Renal cortex interstitium (tissue), 11 donors: ENCODE measurements at regions not wholly inside any gene's neighbourhood (a gene's known extent, or its start where the extent isn't known, plus 50 kb on each side); places are given as distances from the start of the nearest gene placed in this dataset.

Experiments used
- DNase-seq, 11 donors: peaks; one replicate each; pipeline ENCODE4 v3.0.0-alpha.2; 2013; ENCODE audit warnings: low read depth in 9 of 11, low spot score in 4 of 11; ENCODE audit errors: extremely low read depth in 1 of 11

DNA sequence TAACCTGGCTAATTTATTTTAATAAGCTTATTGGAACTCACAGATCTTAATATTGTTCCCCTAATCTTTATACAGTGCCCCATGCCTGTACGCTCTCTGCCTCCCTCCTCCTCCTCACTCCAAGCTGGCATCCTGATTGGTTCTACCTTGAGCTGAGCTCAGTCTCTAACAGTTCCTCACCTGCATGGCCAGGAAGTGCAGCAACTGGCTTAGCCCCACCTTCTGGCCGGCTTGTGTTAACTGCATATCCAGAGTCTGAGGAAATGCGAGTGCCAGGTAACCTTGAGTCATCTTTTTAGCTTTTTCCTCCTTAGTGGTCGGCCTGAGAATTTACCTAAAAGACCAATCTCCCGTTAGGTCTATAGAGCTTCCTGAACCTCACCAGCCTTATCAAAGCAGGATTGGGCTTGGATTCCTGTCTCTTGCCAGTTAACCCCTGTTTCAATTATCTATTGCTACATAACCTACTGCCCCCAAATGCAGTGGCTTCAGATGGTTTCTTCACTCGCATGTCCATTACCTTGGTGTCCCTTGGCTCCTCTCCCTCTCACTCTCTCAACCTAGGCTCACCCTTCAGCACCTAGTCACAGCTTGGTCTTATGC is 89.5 kb upstream of the STK39 start:
- DNase-seq, result no peak

DNA sequence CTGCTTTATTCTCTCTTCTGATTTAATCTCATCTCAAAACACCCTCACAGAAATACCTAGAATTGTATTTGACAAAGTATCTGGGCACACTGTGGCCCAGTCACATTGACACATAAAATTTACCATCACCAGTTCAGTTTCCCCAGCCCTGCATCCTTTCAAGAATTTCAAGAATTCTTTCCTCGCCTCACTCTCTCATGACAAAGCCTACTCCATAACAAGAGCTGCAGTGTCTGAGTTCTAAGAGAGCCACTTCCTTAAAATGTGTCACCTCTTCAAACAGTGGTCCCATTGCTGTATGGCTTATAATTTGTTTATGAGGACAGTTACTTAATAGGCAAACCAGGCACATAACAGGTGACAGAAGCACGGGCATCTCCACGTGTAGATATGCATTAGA is 90.9 kb upstream of the STK39 start:
- no peak for DNase-seq

DNA sequence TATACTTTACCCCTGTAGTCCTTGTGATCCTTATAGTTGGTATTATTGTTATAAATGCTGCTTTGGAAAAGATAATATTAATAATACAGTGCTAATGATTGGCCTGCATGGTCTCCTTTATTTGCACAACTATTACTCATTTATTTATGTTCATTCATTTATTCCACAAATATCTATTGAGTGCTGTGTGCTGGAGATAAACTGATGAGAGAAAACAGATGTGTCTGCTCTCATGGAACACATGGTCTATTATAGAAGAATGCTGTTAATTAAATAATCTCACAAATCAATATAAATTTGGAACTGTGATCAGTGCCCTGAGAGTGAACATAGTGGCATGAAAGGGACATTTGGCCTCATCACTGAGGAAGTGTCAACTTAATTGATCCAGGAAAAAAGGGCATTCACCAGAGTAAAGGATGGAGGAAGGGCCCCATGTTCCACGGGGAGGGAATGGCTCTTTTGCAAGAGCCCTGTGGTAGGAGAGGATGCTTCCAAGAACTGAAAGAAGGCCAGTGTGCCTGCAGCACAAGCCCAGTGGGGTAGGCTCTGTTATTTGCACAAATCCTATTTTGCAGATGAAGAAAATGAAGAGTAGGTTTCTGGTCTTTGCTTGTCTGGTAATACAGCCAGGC is 91.5 kb upstream of the STK39 start:
- DNase-seq, result no peak

GRCh38 chr2:168340931-168341330 is 93.5 kb upstream of the STK39 start:
- DNase-seq, result no peak

DNA sequence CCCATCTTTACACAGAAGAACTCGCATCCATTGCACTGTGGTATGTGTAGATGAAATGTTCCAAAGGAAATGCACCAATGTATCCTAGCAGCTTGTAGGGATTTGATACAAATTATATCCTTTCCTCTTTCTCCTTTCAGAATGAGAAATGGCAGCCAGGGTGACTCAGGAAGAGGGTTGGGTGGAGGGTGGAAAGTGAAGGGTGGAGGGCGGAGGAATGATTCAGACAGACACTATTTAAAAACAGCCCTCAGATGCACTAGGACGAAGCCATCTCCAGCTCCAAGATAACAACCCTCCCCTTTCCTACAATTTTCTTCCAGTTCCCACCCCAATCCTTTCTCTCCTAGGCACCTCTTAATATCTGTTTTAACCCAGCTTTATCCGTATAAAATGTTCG is 96.2 kb upstream of the STK39 start:
- no peak for DNase-seq

- no peak for DNase-seq
Measured at GRCh38 chr2:168344706-168345105, 97.3 kb upstream of the STK39 start.

GRCh38 chr2:168345601-168346000 is 98.2 kb upstream of the STK39 start:
- no peak for DNase-seq

DNA sequence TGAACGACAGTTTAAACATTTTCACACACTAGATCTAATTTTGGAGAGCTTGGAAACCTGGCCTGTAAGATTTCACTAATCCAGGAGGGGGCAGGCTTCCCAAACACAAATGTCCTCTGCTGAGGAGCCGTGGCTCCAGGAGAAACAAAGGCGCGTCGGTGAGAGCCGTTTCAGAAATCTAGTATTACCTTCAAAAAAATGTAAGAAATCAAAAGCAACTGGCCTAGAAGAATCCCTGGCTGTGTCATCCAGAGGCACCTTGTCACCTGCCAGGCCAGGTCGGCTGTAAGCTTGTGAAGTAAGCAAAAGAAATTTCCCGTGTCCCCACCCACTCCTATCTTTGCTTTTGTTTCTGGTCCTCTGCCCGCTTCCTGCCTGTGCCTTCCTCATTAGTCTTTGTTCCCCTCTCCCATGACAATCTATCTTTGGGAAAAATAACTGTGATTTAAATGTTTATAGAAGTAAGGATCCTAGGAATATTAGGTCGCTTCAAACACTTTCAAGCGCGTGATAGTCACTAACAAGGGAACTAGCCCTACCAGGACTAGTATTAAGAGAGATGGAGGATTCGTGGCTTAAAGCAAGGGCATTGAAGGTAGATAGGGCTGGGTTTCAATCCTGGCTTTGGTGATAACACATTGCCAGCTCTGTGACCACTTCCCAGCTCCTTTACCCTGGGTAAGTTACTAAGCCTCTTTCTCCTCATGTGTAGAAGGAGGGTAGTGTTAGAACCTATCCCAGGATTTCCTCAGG is 99.5 kb upstream of the STK39 start:
- DNase-seq, result peak in 10 of 11 donors; percentile 52 to 77 (median 66)

GRCh38 chr2:168348076-168348475 is 100.7 kb upstream of the STK39 start:
- peak in 1 of 11 donors; percentile 16 for DNase-seq

DNA sequence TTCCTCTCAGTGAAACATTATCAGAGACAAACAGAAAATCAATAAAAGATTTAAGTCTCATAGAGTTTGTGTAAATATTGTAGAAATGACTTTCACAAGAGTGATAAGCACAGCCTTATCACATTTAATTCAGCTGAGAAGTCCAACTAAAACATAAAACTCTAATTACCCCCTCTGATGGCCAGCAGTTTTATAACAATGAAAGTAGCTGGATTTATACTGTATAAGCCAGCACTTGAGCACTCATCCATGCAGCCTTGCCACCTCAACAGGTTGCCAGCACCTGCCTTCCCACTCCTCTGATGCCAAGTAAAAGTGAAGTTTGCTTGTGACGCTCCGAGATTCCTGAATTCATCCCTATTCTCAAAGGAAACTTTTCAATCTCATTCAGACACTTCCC is 103.0 kb upstream of the STK39 start:
- DNase-seq, result peak in 3 of 11 donors; percentile 10 to 19 (median 17)

GRCh38 chr2:168353251-168353650 is 102.8 kb upstream of the CERS6 start:
- no peak for DNase-seq

DNA sequence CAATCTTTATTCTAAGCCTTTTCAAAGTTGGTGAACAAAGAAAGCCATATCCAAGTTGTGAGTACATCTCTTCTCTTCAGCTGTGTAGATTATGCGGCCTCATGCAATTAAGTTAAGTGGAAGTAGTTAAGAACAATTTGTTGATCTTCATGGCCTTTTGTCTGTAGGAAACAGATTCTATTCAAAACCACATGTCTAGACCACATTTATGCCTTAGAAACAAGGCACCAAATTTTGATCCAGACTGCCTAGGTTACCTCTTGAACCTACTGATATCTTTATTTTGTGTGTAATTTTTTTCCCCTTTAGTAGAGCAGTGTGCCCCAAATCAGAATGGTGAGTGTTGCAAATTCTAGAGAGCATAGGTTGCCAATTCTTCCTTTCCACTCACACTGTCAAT is 101.6 kb upstream of the CERS6 start:
- DNase-seq, result no peak

DNA sequence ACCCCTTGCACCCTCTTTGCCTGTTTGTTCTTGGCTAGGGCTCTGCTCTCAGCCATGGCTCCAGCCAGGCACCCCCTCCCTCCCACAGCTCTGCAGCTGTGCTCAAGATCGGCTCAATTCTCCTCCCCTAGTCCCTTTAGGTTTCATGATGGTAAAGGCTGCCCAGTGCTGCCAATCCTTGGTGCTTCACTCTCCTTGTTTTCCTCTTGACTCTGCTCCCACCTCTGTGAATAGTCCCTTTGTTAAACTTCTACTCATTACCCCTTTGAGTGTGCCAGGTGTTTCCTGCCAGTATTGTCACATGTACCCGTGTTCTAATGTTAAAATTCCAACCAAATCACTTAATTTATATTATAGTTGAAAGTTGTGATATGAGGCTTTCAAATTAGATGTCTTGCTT is 101.0 kb upstream of the CERS6 start:
- DNase-seq, result no peak

- no peak for DNase-seq
Measured at GRCh38 chr2:168355779-168356476, 100.1 kb upstream of the CERS6 start.

DNA sequence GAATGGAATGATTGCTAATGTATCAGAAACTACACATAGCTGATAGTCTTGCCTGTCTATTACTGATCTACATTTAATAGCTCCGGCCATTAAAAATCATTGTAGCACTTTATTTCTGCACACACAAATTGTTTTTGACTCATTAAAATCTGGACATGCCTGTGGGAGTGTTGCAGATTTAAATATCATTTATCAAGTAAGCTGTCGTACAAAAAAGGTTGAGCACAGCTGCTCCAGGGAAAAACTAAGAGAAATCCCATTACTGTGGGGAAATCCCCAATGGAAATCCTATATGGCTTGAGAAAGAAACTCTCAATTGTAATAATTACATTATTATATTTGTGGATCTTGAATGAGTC is 99.6 kb upstream of the CERS6 start:
- DNase-seq, result no peak

DNA sequence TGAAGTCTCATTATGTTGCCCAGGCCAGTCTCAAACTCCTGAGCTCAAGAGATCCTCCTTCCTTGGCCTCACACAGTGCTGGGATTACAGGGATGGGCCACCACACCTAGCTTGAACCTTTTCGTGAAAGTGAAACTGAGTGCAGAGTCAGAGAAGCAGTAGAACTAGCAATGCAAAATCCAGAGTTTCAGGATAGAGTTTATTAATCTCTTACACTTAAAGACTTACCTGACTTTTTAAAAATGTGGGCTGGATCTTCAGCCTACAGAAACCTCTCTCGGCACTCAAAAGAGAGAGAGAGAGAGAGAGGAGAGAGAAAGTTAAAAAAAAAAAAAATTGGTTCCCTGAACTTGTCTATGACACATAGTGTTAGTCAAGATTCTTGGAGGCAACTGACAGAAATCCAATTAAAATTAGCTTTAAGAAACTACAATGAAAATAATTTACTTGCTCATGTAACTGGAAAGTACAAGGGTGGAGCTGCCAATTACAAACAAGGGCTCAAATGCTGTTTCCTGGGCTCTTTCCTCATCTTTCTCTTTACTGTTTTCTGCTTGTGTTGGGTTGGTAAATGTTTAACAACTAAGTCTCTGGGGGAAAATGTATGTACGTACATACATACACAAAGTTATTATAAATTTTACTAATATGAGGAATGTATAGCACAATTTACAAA is 98.1 kb upstream of the CERS6 start:
- DNase-seq, result no peak

- DNase-seq, result no peak
Measured at GRCh38 chr2:168359082-168359481, 97.0 kb upstream of the CERS6 start.

DNA sequence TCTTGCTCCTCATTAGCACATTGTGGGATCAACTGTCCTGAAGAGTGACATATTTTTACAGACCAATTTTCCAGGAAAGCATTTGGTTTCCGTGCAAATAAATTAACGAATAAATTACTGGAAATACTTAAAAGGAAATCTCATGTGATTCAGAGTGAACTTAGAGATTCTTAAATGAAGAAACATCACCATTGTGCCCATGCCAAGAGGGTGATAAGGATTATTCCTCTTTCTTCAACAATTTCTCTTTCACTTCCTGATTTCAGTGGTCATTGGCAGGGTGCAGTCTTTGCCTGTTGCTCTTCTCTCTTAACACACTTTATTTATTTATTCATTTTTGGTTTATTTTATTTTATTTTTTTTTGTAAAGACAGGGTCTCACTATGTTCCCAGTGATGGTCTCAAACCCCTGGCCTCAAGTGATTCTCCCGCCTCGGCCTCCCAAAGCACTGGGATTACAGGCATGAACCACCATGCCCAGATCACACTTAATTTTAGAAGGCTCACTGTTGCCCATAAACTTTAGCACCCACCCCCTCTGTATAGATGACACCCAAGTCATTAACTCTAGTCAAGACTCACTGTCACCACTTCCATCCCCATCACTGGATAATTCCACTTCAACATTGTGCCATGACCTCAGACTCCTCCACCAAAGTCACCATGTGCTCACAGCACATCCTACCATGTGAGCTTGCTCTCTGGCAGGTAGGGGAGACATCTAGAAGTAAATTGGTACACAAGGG is 92.6 kb upstream of the CERS6 start:
- DNase-seq, result no peak

- DNase-seq, result no peak
Measured at GRCh38 chr2:168365094-168365621, 90.9 kb upstream of the CERS6 start.
